ENCODE measurements at regions not wholly inside any gene's neighbourhood (a gene's known extent, or its start where the extent isn't known, plus 50 kb on each side); places are given as distances from the start of the nearest gene placed in this dataset.
"Not testable (repeated sequence)": the region's sequence is repeated elsewhere in the genome, so short reads cannot be mapped to it uniquely, and the experiment has no call there.

DNA sequence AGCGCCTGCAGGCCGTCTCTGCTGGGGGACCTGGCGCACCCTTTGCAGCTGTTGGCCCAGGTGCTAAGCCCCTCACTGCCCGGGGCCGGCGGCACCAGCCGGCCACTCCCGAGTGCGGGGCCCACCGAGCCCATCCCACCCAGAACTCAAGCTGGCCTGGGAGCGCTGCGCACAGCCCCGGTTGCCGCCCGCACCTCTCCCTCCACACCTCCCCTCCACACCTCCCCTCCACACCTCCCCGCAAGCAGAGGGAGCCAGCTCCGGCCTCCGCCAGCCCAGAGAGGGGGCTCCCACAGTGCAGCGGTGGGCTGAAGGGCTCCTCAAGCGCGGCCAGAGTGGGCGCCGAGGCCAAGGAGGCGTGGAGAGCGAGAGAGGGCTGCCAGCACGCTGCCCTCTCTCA is 177.8 kb upstream of the KAZN start:
- DNase-seq = no peak

DNA sequence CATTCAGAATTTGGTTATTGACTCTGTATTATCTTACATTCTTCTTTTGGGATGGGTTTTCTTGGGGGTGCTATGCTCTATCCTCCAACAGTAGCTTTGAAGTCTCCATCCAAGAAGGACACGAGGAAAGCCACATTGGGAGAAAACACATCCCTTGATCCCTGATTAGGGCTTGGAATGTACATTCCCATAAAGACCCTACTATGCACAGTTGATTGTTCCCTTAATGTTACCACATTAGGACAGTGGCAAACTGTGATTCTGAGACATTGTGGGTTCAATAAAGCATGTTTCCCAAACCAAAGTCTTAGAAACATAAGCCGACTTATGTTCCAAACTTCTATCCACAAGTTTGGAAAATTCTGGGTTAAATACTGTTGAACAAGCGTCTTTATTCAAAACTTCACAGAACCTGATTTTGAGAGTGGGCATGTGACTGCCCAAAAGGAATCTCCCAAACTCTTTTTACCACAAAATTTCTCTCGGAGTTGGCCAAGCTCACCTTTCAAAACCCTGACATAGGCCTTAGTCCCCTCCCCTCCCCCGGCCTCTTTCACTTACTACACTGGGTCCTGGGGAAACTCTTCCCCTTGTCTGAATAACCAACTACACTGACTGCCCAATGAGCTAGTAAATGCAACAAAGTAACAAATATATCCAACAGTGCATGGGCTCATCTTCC is 177.0 kb upstream of the KAZN start:
- DNase-seq = no peak

GRCh38 chr1:14421977-14422609 is 176.4 kb upstream of the KAZN start:
- DNase-seq = peak; percentile 42

- DNase-seq = no peak
Measured at GRCh38 chr1:14424325-14425002, 174.0 kb upstream of the KAZN start.

GRCh38 chr1:14426854-14427253 is 171.6 kb upstream of the KAZN start:
- DNase-seq = no peak

DNA sequence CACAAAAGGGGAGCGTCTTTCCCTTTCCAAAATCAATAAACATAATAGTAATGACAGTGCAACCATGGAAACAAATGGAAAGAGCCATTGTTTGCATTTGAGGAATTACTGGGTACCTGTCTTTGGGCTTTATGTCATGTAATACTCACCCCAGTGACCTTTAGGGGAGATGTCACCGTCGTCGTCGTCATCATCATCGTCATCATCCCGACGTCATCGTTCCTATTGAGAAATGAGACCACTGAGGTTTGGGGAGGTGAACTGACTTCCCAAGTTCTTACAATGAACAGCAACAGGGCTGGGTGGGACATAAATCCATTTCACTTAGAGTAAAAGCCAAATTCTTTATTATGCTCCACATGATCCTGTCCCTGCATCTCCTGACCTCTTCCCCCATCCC is 168.9 kb upstream of the KAZN start:
- DNase-seq = no peak

GRCh38 chr1:14432728-14433127 is 165.8 kb upstream of the KAZN start:
- not testable (repeated sequence) for DNase-seq

DNA sequence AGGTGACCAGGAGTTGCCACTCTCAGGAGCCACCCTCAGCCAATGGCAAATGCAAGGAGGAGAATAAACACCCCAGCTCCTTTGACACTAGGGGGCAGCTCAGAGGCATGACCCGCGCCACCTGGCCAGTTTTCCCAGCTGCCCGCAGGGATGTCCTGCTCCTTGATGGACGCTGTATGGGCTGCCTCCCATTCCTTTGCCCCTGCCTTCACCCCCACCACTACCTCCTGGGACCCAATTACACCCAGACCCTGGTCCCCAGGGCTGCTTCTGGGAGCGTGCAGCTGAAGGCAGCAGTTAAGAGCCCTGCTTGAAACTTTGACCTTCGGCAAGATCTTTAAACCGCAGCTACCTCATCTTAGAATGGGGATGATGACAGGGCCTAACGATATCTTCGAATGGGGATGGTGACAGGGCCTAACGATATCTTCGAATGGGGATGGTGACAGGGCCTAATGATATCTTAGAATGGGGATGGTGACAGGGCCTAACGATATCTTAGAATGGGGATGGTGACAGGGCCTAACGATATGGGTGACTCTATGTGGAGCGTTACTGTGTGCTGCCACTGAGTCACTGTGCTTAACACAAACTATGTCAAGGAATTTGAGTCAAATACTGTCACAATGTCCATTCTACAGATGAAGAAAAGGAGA is 163.0 kb upstream of the KAZN start:
- no peak for DNase-seq

- DNase-seq = no peak
Measured at GRCh38 chr1:14437417-14437918, 161.0 kb upstream of the KAZN start.

DNA sequence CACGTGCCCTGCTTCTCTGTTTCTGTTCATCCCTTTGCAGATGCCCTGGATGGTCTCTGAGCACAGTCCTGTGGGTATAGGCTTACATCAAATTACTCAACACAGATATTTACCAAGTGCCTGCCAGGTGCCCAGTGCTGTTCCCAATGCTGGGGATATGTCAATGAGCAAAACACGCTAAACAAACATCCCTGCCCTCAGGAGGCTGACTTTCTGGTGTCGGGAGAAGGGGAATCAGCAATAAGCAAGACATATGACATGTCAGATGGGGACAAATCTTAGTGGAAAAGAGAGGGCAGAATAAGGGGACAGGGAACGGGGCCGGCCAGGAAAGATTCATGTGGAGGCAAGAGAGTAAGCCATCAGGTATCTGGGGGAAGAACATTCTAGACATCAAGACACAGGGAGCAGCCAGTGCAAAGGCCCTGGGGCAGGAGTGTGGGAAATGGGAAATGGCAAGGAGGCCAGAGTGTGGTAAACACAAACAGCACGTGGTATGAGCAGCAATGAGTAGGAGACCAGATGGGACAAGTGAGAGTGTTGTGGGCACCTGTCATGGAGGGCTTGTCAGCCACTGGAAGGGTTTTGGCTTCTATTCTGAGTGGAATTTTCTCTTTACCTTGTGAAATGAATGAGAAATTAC is 160.2 kb upstream of the KAZN start:
- DNase-seq = no peak

DNA sequence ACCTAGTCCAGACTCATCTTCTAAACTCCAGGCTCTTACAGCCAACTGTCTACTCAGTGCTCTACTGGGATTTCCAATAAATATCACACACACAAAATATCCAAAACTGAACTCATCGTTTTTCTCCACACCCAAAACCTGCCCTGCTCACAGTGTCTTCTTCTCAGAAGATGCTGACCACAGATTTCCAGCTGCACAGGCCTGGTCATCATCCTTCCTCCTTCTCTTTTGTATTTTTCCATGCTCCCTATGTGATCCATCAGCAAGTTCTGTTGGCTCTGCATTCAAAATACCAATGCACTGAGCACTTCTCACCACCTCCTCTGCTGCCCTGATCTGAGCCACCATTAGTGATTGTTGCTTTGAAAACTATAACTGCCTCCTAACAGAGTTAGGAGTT is 159.5 kb upstream of the KAZN start:
- no peak for DNase-seq

GRCh38 chr1:14440166-14440565 is 158.3 kb upstream of the KAZN start:
- DNase-seq = no peak

- DNase-seq = peak; percentile 45
Measured at GRCh38 chr1:14440731-14441130, 157.8 kb upstream of the KAZN start.

DNA sequence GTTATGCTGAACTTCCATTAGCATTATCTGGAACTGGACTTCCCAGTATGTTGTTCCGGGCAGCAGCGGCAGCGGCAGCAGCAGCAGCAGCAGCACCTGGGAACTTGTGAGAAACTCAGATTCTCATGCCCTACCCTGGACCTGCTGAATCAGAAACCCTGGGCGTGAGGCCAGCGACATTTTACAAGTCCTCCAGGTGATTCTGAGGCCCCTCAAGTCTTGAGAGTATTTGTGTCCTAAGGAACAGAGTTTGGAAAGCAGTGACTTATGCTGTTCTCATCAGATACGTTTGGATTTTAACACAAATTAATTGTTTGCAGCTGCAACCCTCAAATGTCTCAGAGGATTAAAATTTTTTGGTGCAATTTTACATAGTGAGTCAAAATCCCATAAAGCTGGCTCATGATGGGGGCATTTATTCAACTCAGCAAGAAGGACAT is 157.2 kb upstream of the KAZN start:
- DNase-seq = no peak

DNA sequence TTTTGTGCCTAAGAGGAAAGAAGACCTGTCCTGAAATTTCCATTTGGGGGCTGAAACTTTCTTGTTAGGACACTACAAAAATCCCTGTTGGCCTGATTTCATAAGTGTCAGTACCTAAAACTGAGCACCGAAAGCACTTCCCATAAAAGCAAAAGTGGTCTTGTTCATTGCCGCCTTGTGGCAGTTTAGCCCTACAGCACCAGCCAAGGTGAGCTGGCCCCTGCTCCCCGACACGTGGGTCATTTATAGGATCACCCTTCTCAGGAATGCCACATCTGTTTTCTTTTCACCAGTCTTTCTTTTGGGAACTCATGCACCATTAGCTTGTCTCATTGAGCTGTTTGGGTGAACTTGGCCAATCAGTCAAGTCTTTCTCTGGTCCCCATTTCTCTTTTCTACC is 155.8 kb upstream of the KAZN start:
- no peak for DNase-seq

DNA sequence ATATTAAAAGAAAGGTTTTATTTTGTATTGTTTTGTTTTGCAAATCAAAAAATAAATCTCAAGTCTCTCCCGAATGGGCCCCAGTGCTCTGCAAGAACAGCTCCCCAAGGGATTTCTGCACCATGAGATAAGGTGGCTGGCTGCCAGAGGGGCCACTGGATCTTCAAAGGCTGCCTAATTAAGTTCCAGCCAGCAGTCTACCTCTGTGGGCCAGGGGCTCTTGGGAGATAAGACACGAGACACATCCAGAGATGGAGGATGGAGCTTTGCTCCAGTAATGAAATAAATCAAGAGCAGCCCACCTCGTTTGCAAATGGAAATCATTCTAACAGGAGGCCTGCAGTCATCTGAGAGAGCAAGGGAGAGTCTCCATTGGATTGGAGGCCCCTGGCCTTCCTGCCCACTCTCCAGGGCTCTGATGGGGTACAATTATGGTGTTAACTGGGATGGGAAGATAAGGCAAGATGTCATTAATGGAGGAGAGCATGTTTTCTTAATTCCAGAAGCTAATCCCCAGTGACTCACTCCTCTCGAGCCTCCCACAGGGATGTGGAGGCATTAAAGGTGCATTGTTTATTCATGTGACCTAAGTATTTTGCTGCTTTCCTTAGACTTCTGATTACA is 155.2 kb upstream of the KAZN start:
- DNase-seq = no peak

DNA sequence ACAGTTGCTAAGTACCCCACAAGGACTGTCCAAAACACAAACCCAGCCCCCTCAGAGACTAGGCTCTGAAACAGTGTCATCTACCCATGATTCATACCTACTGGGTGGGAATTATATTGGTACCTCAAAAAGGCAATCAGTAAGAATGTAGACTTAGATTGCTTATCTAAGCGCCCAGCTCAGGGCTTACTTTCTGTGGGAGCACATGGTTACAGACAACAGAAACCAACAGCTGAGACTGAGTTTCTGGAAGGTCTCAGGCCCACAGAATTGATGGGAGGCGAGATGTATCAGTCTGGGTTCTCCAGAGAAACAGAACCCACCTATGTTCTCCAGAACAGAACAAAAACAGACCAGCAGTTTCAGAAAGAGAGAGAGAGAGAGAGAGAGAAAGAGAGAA is 147.3 kb upstream of the KAZN start:
- DNase-seq = no peak

DNA sequence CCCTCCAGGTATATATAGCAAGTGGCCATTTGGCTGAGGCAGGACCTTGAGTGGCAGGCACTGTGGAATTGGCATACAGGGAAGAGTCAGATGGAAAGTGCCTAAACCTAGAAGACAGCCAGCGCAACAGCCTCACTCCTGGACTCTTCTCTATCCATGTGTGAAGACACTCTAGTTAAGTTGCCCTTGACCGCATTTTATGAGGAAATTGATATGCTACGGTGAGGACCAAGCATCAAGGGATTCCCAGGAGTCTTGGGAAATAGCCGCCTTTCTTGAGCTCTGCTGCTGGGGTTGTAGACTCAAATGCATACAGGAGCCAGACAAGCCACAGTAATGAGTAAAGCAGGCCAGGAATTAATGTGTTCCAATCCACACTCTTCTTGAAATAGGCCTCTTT is 145.9 kb upstream of the KAZN start:
- no peak for DNase-seq

- DNase-seq = no peak
Measured at GRCh38 chr1:14460173-14460572, 138.3 kb upstream of the KAZN start.

DNA sequence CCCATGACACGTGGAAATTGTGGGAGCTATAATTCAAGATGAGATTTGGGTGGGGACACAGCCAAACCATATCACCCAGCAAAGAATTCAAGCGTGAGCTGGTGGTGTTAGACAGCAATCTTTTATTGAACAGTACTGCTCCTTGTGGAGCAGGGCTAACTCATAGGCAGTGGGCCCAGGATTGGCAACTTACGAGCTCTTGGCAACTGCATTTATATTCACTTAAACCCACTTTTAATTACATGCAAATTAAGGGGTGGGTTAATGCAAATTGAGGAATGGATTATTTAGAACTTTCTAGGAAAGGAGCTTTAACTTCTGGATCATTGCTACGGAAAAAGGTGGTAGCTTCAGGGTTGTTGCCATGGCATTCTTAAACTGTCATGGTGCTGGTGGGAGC is 135.6 kb upstream of the KAZN start:
- no peak for DNase-seq

DNA sequence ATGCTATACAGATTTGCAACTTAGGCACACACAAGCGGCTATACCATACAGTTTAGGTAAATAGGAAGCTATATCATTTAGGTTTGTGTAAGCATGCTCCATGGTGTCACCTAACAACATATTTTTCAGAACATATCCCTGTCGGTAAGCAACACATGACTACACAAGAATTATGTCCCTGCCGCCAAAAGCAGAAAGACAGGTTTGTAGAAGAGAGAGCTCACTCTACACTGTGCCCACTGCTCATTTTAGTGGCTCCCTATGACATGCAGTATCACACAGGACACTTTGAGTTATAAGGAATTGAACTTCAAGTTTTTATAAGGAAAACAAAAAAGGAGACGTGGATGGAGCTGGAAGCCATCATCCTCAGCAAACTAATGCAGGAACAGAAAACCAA is 132.5 kb upstream of the KAZN start:
- DNase-seq = peak; percentile 21

GRCh38 chr1:14467112-14467511 is 131.4 kb upstream of the KAZN start:
- DNase-seq = no peak

DNA sequence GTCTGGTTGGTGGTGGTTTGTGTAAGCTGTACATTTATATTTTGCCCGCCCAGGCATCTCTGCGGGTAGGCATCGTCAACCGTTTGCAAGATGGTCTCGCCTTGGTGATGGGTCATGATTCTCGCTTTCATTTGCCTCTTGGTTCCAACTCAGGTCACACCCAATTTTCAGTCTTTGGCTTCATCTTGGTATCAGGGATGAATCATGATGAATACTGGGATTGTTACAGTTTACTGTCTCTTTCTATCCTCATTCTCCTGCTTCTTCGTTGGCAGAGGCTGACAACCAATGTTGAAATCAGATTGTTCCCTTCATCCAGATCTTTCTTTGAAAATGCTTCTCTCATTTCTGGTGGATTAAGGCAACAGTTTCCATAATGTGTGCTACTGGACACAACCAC is 129.7 kb upstream of the KAZN start:
- no peak for DNase-seq

All from eye (tissue), 1 donor.